ENCODE measurements at regions not wholly inside any gene's neighbourhood (a gene's known extent, or its start where the extent isn't known, plus 50 kb on each side); places are given as distances from the start of the nearest gene placed in this dataset.
A peak's percentile ranks its signal among the peaks of the same experiment; 100 is the strongest.
"Not testable (repeated sequence)": the region's sequence is repeated elsewhere in the genome, so short reads cannot be mapped to it uniquely, and the experiment has no call there.

- DNase-seq (ENCODE audit: extremely low spot score, insufficient read length, low read depth): no peak
- no peak for FAIRE-seq
Measured at GRCh38 chr5:101430551-101430950, 527.5 kb upstream of the ST8SIA4 start.

- FAIRE-seq (no peak), DNase-seq (ENCODE audit: extremely low spot score, insufficient read length, low read depth) (no peak)
Measured at GRCh38 chr5:101429241-101429640, 526.2 kb upstream of the ST8SIA4 start.

GRCh38 chr5:101425339-101425859 is 522.3 kb upstream of the ST8SIA4 start:
- DNase-seq (ENCODE audit: extremely low spot score, insufficient read length, low read depth) (no peak), FAIRE-seq (no peak)

- FAIRE-seq (no peak), DNase-seq (ENCODE audit: extremely low spot score, insufficient read length, low read depth) (no peak)
Measured at GRCh38 chr5:101424530-101425175, 521.6 kb upstream of the ST8SIA4 start.

GRCh38 chr5:101418713-101419118 is 515.6 kb upstream of the ST8SIA4 start:
- DNase-seq (ENCODE audit: extremely low spot score, insufficient read length, low read depth): no peak
- FAIRE-seq: no peak

- DNase-seq (ENCODE audit: extremely low spot score, insufficient read length, low read depth) (no peak), FAIRE-seq (no peak)
Measured at GRCh38 chr5:101404531-101404930, 501.4 kb upstream of the ST8SIA4 start.

- no peak for DNase-seq (ENCODE audit: extremely low spot score, insufficient read length, low read depth)
- FAIRE-seq: no peak
Measured at GRCh38 chr5:101393795-101394450, 490.8 kb upstream of the ST8SIA4 start.

- peak; percentile 88 for FAIRE-seq
- no peak for DNase-seq (ENCODE audit: extremely low spot score, insufficient read length, low read depth)
Measured at GRCh38 chr5:101390151-101390908, 487.2 kb upstream of the ST8SIA4 start.

GRCh38 chr5:101385276-101385675 is 482.2 kb upstream of the ST8SIA4 start:
- FAIRE-seq: no peak
- no peak for DNase-seq (ENCODE audit: extremely low spot score, insufficient read length, low read depth)

- DNase-seq (ENCODE audit: extremely low spot score, insufficient read length, low read depth): no peak
- no peak for FAIRE-seq
Measured at GRCh38 chr5:101370181-101370580, 467.1 kb upstream of the ST8SIA4 start.

GRCh38 chr5:101364469-101364868 is 461.4 kb upstream of the ST8SIA4 start:
- FAIRE-seq: no peak
- DNase-seq (ENCODE audit: extremely low spot score, insufficient read length, low read depth): no peak

GRCh38 chr5:101362067-101362466 is 459.0 kb upstream of the ST8SIA4 start:
- FAIRE-seq (no peak), DNase-seq (ENCODE audit: extremely low spot score, insufficient read length, low read depth) (no peak)

- DNase-seq (ENCODE audit: extremely low spot score, insufficient read length, low read depth) (no peak), FAIRE-seq (no peak)
Measured at GRCh38 chr5:101346906-101347305, 443.8 kb upstream of the ST8SIA4 start.

- DNase-seq (ENCODE audit: extremely low spot score, insufficient read length, low read depth): no peak
- no peak for FAIRE-seq
Measured at GRCh38 chr5:101346447-101346846, 443.4 kb upstream of the ST8SIA4 start.

- DNase-seq (ENCODE audit: extremely low spot score, insufficient read length, low read depth): no peak
- no peak for FAIRE-seq
Measured at GRCh38 chr5:101338226-101338625, 435.1 kb upstream of the ST8SIA4 start.

GRCh38 chr5:101327816-101328215 is 424.7 kb upstream of the ST8SIA4 start:
- FAIRE-seq: no peak
- DNase-seq (ENCODE audit: extremely low spot score, insufficient read length, low read depth): no peak

GRCh38 chr5:101326766-101327165 is 423.7 kb upstream of the ST8SIA4 start:
- DNase-seq (ENCODE audit: extremely low spot score, insufficient read length, low read depth) (no peak), FAIRE-seq (no peak)

GRCh38 chr5:101316401-101316800 is 413.3 kb upstream of the ST8SIA4 start:
- DNase-seq (ENCODE audit: extremely low spot score, insufficient read length, low read depth); FAIRE-seq: not testable (repeated sequence)

GRCh38 chr5:101306391-101307137 is 403.5 kb upstream of the ST8SIA4 start:
- no peak for FAIRE-seq
- no peak for DNase-seq (ENCODE audit: extremely low spot score, insufficient read length, low read depth)

GRCh38 chr5:101296477-101296876 is 393.4 kb upstream of the ST8SIA4 start:
- no peak for FAIRE-seq
- no peak for DNase-seq (ENCODE audit: extremely low spot score, insufficient read length, low read depth)

All from GM18507 (cell line).